ENCODE measurements at regions not wholly inside any gene's neighbourhood (a gene's known extent, or its start where the extent isn't known, plus 50 kb on each side); places are given as distances from the start of the nearest gene placed in this dataset.

- TF ChIP-seq CTCF (IDR thresholded peaks at IDR 0.05): no peak
- TF ChIP-seq EZH2 (IDR thresholded peaks at IDR 0.05): no peak
Measured at GRCh38 chr11:69353696-69354544, 60.0 kb downstream of the MYEOV start.
